ENCODE measurements at regions not wholly inside any gene's neighbourhood (a gene's known extent, or its start where the extent isn't known, plus 50 kb on each side); places are given as distances from the start of the nearest gene placed in this dataset.

DNA sequence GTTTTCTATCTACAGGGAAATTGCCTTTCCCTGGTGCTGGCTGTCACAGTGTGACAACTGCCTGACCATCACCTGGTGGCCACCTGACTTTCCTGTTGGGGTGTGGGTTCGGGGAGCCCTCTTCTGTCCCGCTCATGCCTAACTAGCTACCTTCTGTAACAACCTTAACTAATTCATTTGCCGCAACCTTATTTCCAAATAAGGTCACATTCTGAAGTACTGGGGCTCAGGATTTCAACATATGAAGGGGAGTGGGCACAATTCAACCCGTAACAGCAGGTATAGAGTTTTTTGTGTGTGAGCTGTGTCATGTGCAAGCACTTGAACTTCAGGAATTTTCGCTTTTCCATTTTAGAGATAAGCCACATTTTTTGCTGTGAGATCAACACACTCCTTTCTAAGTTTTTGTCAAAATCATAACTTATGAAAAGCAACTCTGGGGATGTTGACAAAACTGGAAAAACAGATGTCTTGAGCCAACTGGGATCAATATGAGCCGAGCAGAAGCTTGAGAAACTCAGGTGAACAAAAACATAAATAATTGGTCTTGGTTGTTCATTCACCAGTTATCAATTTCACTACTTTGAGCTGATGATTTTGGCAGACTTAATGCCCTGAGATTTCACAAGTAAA is 242.0 kb upstream of the RGMA start:
- TF ChIP-seq PRRX2 (CRISPR knock-in tag; IDR thresholded peaks at IDR 0.05) (no peak), ZNF423 (CRISPR knock-in tag; IDR thresholded peaks at IDR 0.05) (no peak)
